Psoas muscle (tissue), 7 donors: ENCODE measurements at regions not wholly inside any gene's neighbourhood (a gene's known extent, or its start where the extent isn't known, plus 50 kb on each side); places are given as distances from the start of the nearest gene placed in this dataset.
A peak's percentile ranks its signal among the peaks of the same experiment; 100 is the strongest.

ENCODE experiments used
- ATAC-seq, 4 donors: fragments of 200-7000 bp; cut with Tn5 transposase; one replicate each; pipeline ENCODE4 v1.9.1; 2020; ENCODE audit warnings: moderate library complexity in 3 of 4, mild to moderate bottlenecking in 2 of 4
- DNase-seq, 2 donors: peaks; one replicate each; pipeline ENCODE4 v3.0.0-alpha.2; 2020
- H3K27ac ChIP-seq: fragments of 200-600 bp; one replicate; pipeline ENCODE4 v1.8.0; 2022
- H3K27me3 ChIP-seq, 3 donors: fragments of 200-600 bp in 1 of 3; one replicate each; pipeline versions ENCODE4 v1.6.1 to v1.8.0; 2013 to 2022; ENCODE audit warnings: low read length in 2 of 3, mild to moderate bottlenecking in 2 of 3, moderate library complexity in 1 of 3; ENCODE audit not compliant: insufficient read depth in 3 of 3
- H3K36me3 ChIP-seq, 2 donors: fragments of 200-600 bp in 1 of 2; one replicate each; pipeline versions ENCODE4 v1.6.1 to v1.8.0; 2013 to 2022; ENCODE audit warnings: low read depth in 1 of 2, mild to moderate bottlenecking in 1 of 2, moderate library complexity in 1 of 2; ENCODE audit not compliant: insufficient read depth in 1 of 2
- H3K4me1 ChIP-seq: fragments of 200-600 bp; one replicate; pipeline ENCODE4 v1.8.0; 2022
- H3K4me3 ChIP-seq: fragments of 200-600 bp; one replicate; pipeline ENCODE4 v1.8.0; 2022; ENCODE audit warnings: mild to moderate bottlenecking
- H3K9me3 ChIP-seq: fragments of 200-600 bp; one replicate; pipeline ENCODE4 v1.8.0; 2022
- CTCF ChIP-seq: fragments of 200-600 bp; IDR thresholded peaks from one replicate; pipeline ENCODE4 v1.8.0; 2022; ENCODE audit warnings: antibody characterized with exemption
- WGBS, 3 donors: extraction: QIAGEN DNeasy Blood & Tissue Kit; methylation state at CpG; one replicate each; pipeline versions ENCODE4 v1.1.6 to v1.1.7; 2013; 5-methylcytosine and 5-hydroxymethylcytosine counted together
- intact Hi-C, 2 donors: fragments of 100-400 bp; cut with DNase I; formaldehyde crosslinking; loops; one replicate each; pipeline versions ENCODE4 v1.11.0 to v1.14.2; 2022
- donor health status: healthy with polysubstance abuse.
- donor health status: DM: no; HTN: no; CAD: no; lungs with moderate emphysema.
- donor health status: Bipolar disorder and iron deficiency.
- donor health status: healthy.
- donor health status: DM: yes; HTN: yes; CAD: no.
- donor health status: DM: no; HTN: no; CAD: no.
- donor health status: DM: yes; HTN: yes; CAD: no.

DNA sequence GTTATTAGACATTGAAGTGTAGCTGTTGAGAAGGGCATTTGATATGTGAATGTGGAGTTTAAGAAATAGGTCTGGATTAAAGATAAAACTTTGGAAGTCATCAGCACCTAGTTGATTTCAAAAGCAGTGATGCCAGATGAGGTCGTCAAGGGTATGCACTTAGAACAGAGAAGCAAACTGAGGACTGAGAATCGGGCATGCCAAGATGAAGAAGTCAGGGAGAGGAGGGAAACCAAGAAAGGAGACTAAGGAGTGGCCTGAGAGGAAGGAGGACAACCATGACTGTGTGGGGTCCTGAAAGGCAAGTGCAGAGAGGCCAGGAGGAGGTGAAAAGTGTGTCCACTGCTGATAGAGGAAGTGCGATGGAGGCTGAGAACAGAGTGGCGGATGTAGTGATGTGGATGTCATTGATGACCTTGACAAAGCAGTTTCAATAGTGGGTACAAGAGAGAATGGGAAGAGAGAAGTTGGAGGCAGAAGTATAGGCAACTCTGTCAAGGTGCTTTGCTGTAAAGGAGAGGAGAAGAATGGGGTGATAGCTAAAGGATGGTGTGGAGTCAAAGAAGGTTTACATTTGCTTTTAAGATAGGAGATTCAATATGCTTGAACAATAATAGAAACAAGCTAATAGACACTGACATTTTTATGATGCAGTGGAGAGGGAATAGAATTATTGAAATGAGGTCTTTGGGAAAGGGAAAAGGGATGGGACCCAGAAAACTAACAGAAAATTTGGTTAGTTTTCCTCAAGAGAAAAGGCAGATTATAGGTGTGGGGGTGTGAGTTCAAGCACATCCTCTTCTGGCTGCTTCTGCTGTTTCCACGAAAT is 139.7 kb upstream of the TMEM170B start:
- no peaks in the 10 kb centered on the region for H3K9me3 ChIP-seq
- no peak overlapping the region for H3K4me3 ChIP-seq
- H3K27me3 ChIP-seq = no peaks in the 10 kb centered on the region
- 83 to 93% (median 85%) methylated on average over 5 of the region's 5 CpGs for WGBS, 3 donors
- TF ChIP-seq CTCF = no peak
- H3K4me1 ChIP-seq = no peaks in the 10 kb centered on the region
- DNase-seq = no peak
- no peak for ATAC-seq
- H3K36me3 ChIP-seq = no peaks in the 10 kb centered on the region
- intact Hi-C loops = no loop called here
- H3K27ac ChIP-seq = no peak overlapping the region

- Histone ChIP-seq H3K27ac (no peak overlapping the region), H3K36me3 (no peaks in the 10 kb centered on the region), H3K9me3 (peaks cover 2% of the 10 kb centered on the region), H3K27me3 (no peaks in the 10 kb centered on the region), H3K4me3 (no peak overlapping the region), H3K4me1 (no peaks in the 10 kb centered on the region)
- WGBS, 3 donors = 82 to 88% (median 86%) methylated on average over 3 of the region's 3 CpGs
- TF ChIP-seq CTCF = no peak
- DNase-seq (no peak), ATAC-seq (no peak)
- intact Hi-C loops = no loop called here
Measured at GRCh38 chr6:11396860-11397259, 140.7 kb upstream of the TMEM170B start.

DNA sequence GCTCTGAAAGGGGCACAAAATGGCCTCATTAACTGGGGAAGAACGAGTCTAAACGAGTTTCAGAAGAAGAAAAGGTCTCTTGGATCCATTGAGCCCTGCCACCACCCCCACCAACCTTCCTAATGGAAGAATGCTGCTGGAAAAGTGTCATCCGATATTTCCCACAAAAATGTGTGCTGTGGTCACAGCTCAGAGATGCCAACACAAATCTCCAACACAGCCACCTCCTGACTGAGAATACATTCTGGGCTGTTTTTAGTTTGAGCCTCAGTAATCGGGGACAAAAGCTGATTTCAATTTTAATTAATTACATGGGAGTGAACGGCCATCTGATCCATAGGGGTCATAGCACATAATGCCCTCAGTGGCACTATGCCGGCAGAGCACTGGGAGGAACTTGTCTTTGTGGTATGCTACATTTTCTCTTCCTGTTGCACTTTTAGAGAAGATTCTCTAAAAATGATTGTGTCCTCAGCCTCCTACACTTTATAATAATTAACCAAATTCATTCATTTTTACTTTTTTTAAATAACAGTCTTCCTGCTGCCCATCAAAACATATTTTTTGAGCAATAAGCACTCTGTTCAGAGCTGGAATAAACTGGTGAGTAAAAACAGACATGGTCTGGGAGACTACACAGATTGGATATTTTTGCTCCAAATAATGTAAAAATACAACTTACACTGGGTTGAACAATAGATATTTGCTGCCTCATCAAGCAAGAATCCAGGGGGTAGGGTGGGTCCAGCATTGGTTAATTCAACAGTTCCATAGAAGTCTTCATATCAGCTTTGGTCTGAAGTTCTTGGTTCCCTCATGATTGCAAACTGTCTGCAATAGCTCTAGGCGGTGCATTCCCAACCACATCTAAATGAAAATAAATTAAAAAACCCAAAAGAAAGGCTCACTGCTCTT is 143.6 kb upstream of the TMEM170B start:
- intact Hi-C loops = no loop called here
- Histone ChIP-seq H3K27ac (no peak overlapping the region), H3K27me3 (peaks cover 0 to 2% (median 0%) of the 10 kb centered on the region in 3 donors), H3K36me3 (no peaks in the 10 kb centered on the region), H3K9me3 (peaks cover 6% of the 10 kb centered on the region), H3K4me1 (no peaks in the 10 kb centered on the region), H3K4me3 (no peak overlapping the region)
- ATAC-seq (no peak), DNase-seq (no peak)
- no peak for TF ChIP-seq CTCF
- 52 to 61% (median 55%) methylated on average over 7 of the region's 7 CpGs for WGBS, 3 donors

GRCh38 chr6:11392778-11393507 is 144.6 kb upstream of the TMEM170B start:
- Histone ChIP-seq H3K36me3 (no peaks in the 10 kb centered on the region), H3K4me3 (no peak overlapping the region), H3K9me3 (peaks cover 6% of the 10 kb centered on the region), H3K27me3 (peaks cover 0 to 2% (median 0%) of the 10 kb centered on the region in 3 donors), H3K4me1 (no peaks in the 10 kb centered on the region), H3K27ac (peak overlapping the region; percentile 36)
- no peak for TF ChIP-seq CTCF
- WGBS, 3 donors = 51 to 56% (median 56%) methylated on average over 11 of the region's 11 CpGs
- intact Hi-C loops = no loop called here
- no peak for DNase-seq
- ATAC-seq = no peak
